Liver (tissue), 8 donors: ENCODE measurements at regions not wholly inside any gene's neighbourhood (a gene's known extent, or its start where the extent isn't known, plus 50 kb on each side); places are given as distances from the start of the nearest gene placed in this dataset.

ENCODE experiments used
- DNase-seq: peaks from one replicate; pipeline ENCODE4 v3.0.0-alpha.2; 2017; ENCODE audit warnings: low spot score
- H3K27ac ChIP-seq, 2 donors: one replicate each; pipeline ENCODE4 v1.7.0; 2013; ENCODE audit warnings: inconsistent platforms in 2 of 2, low read length in 2 of 2, control low read depth in 1 of 2, low read depth in 1 of 2, mild to moderate bottlenecking in 1 of 2
- H3K27me3 ChIP-seq, 4 donors: one replicate each; pipeline versions ENCODE4 v1.6.1 to v1.7.0; 2013; ENCODE audit warnings: low read length in 3 of 4, inconsistent platforms in 1 of 4, mild to moderate bottlenecking in 1 of 4, moderate library complexity in 1 of 4; ENCODE audit not compliant: control insufficient read depth in 4 of 4, insufficient read depth in 4 of 4
- H3K36me3 ChIP-seq, 4 donors: one replicate each; pipeline versions ENCODE4 v1.6.1 to v1.7.0; 2013; ENCODE audit warnings: low read length in 3 of 4, mild to moderate bottlenecking in 3 of 4, low read depth in 1 of 4, moderate library complexity in 1 of 4; ENCODE audit not compliant: control insufficient read depth in 4 of 4, insufficient read depth in 3 of 4
- H3K4me1 ChIP-seq, 4 donors: one replicate each; pipeline versions ENCODE4 v1.6.1 to v1.7.0; 2013; ENCODE audit warnings: low read length in 3 of 4, mild to moderate bottlenecking in 3 of 4, moderate library complexity in 1 of 4; ENCODE audit not compliant: control insufficient read depth in 4 of 4, insufficient read depth in 4 of 4
- H3K4me3 ChIP-seq, 3 donors: one replicate each; pipeline versions ENCODE4 v1.6.1 to v1.7.0; 2013; ENCODE audit warnings: low read length in 3 of 3, control low read depth in 1 of 3, low read depth in 1 of 3, mild to moderate bottlenecking in 1 of 3
- H3K9ac ChIP-seq, 2 donors: one replicate each; pipeline ENCODE4 v1.7.0; 2013; ENCODE audit warnings: low read length in 2 of 2, mild to moderate bottlenecking in 2 of 2, moderate library complexity in 2 of 2, control low read depth in 1 of 2, low read depth in 1 of 2
- H3K9me3 ChIP-seq, 4 donors: one replicate each; pipeline versions ENCODE4 v1.6.1 to v1.7.0; 2013; ENCODE audit warnings: low read length in 3 of 4; ENCODE audit not compliant: control insufficient read depth in 4 of 4
- ATF3 ChIP-seq: IDR thresholded peaks from 2 replicates; pipeline ENCODE4 v1.6.1; 2016; ENCODE audit warnings: antibody characterized with exemption
- CTCF ChIP-seq: fragments of 150-350 bp; IDR thresholded peaks from 2 replicates; pipeline ENCODE4 v1.5.1; 2017; ENCODE audit warnings: improper control_type of control experiment, low read depth, low read length; ENCODE audit not compliant: missing input control
- EGR1 ChIP-seq, 2 donors: IDR thresholded peaks; 2 replicates each; pipeline ENCODE4 v1.6.1; 2016 to 2018; ENCODE audit warnings: antibody characterized with exemption in 2 of 2, low read depth in 2 of 2
- FOXA1 ChIP-seq: IDR thresholded peaks from 2 replicates; pipeline ENCODE4 v1.6.1; 2016; ENCODE audit warnings: antibody characterized with exemption
- FOXA2 ChIP-seq: IDR thresholded peaks from 2 replicates; pipeline ENCODE4 v1.6.1; 2016; ENCODE audit warnings: antibody characterized with exemption
- GABPA ChIP-seq, 2 donors: IDR thresholded peaks in 1 of 2; conservative IDR thresholded peaks in 1 of 2; 2 replicates each; pipeline ENCODE4 v1.6.1; 2016; ENCODE audit warnings: antibody characterized with exemption in 2 of 2, mild to moderate bottlenecking in 1 of 2, moderate library complexity in 1 of 2
- HNF4A ChIP-seq, 2 donors: conservative IDR thresholded peaks; 2 replicates each; pipeline ENCODE4 v1.6.1; 2016; ENCODE audit warnings: antibody characterized with exemption in 2 of 2, mild to moderate bottlenecking in 2 of 2
- HNF4G ChIP-seq: IDR thresholded peaks from 2 replicates; pipeline ENCODE4 v1.6.1; 2016; ENCODE audit warnings: antibody characterized with exemption
- MAX ChIP-seq: IDR thresholded peaks from 2 replicates; pipeline ENCODE4 v1.6.1; 2016; ENCODE audit warnings: antibody characterized with exemption
- NR2F2 ChIP-seq: IDR thresholded peaks from 2 replicates; pipeline ENCODE4 v1.6.1; 2016; ENCODE audit warnings: antibody characterized with exemption
- RAD21 ChIP-seq, 2 donors: IDR thresholded peaks; 2 replicates each; pipeline ENCODE4 v1.6.1; 2016; ENCODE audit warnings: antibody characterized with exemption in 2 of 2, mild to moderate bottlenecking in 2 of 2
- REST ChIP-seq: IDR thresholded peaks from 2 replicates; pipeline ENCODE4 v1.6.1; 2016; ENCODE audit warnings: antibody characterized with exemption, mild to moderate bottlenecking
- RXRA ChIP-seq, 2 donors: IDR thresholded peaks; 2 replicates each; pipeline ENCODE4 v1.6.1; 2017 to 2018; ENCODE audit warnings: antibody characterized with exemption in 2 of 2, mild to moderate bottlenecking in 1 of 2
- SP1 ChIP-seq: IDR thresholded peaks from 2 replicates; pipeline ENCODE4 v1.6.1; 2018; ENCODE audit warnings: antibody characterized with exemption, mild to moderate bottlenecking
- TAF1 ChIP-seq: conservative IDR thresholded peaks from 2 replicates; pipeline ENCODE4 v1.6.1; 2016; ENCODE audit warnings: antibody characterized with exemption, mild to moderate bottlenecking
- YY1 ChIP-seq: IDR thresholded peaks from 2 replicates; pipeline ENCODE4 v1.6.1; 2016; ENCODE audit warnings: antibody characterized with exemption, mild to moderate bottlenecking
- ZBTB33 ChIP-seq: IDR thresholded peaks from 2 replicates; pipeline ENCODE4 v1.6.1; 2016; ENCODE audit warnings: antibody characterized with exemption
- WGBS: extraction: QIAGEN DNeasy Blood & Tissue Kit; methylation state at CpG from one replicate; pipeline ENCODE4 v1.1.7; 2013; 5-methylcytosine and 5-hydroxymethylcytosine counted together
- donor health status: healthy.
- donor health status: healthy.
- donor health status: healthy.
- donor health status: healthy.
- donor health status: healthy.

GRCh38 chr4:178083968-178084367 lies 641.7 kb upstream of the AGA start:
- no peaks in the 10 kb centered on the region for H3K4me1 ChIP-seq
- no peak for DNase-seq
- 91% methylated on average over 5 of the region's 5 CpGs for WGBS
- H3K9ac ChIP-seq, result no peak overlapping the region
- no peak overlapping the region for H3K4me3 ChIP-seq
- no peaks in the 10 kb centered on the region for H3K9me3 ChIP-seq
- TF ChIP-seq SP1 (no peak), ZBTB33 (no peak), YY1 (no peak), REST (no peak)
- no peak overlapping the region for H3K27ac ChIP-seq
- H3K36me3 ChIP-seq, result no peaks in the 10 kb centered on the region
- peaks cover 0 to 2% (median 0%) of the 10 kb centered on the region in 4 donors for H3K27me3 ChIP-seq

- no peak for TF ChIP-seq SP1
- TF ChIP-seq YY1, result no peak
- TF ChIP-seq ZBTB33, result no peak
- TF ChIP-seq GABPA (IDR thresholded peaks at IDR 0.05 in 1 of 2, conservative IDR thresholded peaks at IDR 0.05 in 1 of 2), result no peak
- TF ChIP-seq RAD21 (IDR thresholded peaks at IDR 0.05), result no peak
- TF ChIP-seq MAX, result no peak
- TF ChIP-seq ATF3, result no peak
- no peak for TF ChIP-seq FOXA2
- no peak for TF ChIP-seq HNF4A (conservative IDR thresholded peaks at IDR 0.05)
- TF ChIP-seq NR2F2, result no peak
- TF ChIP-seq TAF1, result no peak
- TF ChIP-seq CTCF, result no peak
- no peak for TF ChIP-seq HNF4G
- no peak for TF ChIP-seq REST
- TF ChIP-seq RXRA (IDR thresholded peaks at IDR 0.05), result no peak
- TF ChIP-seq FOXA1, result no peak
- no peak for TF ChIP-seq EGR1 (IDR thresholded peaks at IDR 0.05; ENCODE audit: low read depth in 2 of 2)
These were observed 644.1 kb upstream of the AGA start for GRCh38 chr4:178086320-178086719.

More at GRCh38 chr4:178086320-178086719, 644.1 kb upstream of the AGA start:
- no peak for DNase-seq
- Histone ChIP-seq H3K4me3 (no peak overlapping the region), H3K36me3 (no peaks in the 10 kb centered on the region), H3K9me3 (peaks cover 0 to 3% (median under 1%) of the 10 kb centered on the region in 4 donors), H3K27me3 (peaks cover 0 to 2% (median 0%) of the 10 kb centered on the region in 4 donors), H3K27ac (no peak overlapping the region), H3K4me1 (no peaks in the 10 kb centered on the region), H3K9ac (no peak overlapping the region)
- 15% methylated on average over 2 of the region's 2 CpGs for WGBS
